ENCODE measurements at regions not wholly inside any gene's neighbourhood (a gene's known extent, or its start where the extent isn't known, plus 50 kb on each side); places are given as distances from the start of the nearest gene placed in this dataset.

DNA sequence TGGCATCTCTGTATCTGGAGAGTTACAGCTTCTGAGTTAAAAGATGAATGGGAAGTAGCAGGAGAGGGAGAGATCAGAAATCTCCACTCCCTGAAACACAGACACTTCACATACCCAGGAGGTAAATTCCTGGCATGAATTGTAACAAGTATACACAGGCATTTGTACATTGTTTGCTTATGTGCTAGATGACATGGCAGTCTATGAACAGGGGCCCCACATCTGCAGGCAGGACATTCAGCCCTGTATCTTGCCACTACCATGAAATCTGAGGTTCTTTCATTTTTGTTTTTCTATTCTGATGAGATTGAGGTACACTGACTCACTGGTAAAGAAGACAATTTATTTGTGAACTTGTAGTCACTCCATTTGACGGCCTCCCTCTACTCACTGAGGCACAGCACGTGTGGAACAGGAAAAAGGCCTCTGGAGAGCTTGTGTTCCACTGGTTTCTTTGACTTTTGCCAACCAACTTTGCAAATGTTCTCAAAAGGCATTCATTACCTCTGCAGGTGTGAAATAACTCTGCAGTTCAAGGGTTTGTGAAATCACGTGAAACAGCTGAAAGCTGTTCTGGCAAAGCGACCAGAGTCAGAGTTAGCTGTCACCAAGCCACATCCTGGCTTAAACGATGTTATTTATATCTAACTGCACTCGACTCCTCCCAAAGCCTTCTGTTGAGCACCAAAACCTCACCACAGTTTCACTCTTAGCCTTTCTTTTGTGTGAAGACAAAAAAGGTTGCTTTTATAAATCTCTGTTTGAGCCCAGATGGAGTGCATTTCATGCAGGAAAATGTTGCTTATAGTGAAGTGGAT is 401.3 kb upstream of the CFAP20DC start:
- DNase-seq (ENCODE audit: low read depth in 4 of 4, low spot score in 1 of 4): peak in 2 of 4 experiments; percentile 23 to 28

- DNase-seq (ENCODE audit: low read depth in 4 of 4, low spot score in 1 of 4): no peak
These were observed 400.6 kb upstream of the CFAP20DC start for GRCh38 chr3:59450437-59450836.

- DNase-seq (ENCODE audit: low read depth in 4 of 4, low spot score in 1 of 4): no peak
These were observed 397.1 kb upstream of the CFAP20DC start for GRCh38 chr3:59446775-59447465.

DNA sequence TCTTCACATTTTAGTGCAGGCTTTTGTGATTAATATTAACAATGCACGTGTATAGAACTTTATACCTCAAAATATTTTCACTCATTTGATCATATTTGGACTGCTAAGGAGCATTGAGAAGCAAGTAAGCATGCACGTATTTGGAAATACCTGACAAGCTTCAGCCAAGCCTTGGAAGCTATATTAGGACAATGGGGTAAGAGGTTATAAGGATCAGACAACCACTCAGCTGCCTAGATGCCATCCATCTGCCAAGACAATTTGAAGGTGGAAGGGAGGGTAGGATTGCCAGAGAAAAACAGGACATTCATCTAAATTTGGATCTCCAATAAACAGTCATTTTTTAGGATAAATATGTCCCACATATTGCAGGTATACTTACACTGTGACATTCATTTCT is 394.9 kb upstream of the CFAP20DC start:
- DNase-seq (ENCODE audit: low read depth in 4 of 4, low spot score in 1 of 4): no peak

DNA sequence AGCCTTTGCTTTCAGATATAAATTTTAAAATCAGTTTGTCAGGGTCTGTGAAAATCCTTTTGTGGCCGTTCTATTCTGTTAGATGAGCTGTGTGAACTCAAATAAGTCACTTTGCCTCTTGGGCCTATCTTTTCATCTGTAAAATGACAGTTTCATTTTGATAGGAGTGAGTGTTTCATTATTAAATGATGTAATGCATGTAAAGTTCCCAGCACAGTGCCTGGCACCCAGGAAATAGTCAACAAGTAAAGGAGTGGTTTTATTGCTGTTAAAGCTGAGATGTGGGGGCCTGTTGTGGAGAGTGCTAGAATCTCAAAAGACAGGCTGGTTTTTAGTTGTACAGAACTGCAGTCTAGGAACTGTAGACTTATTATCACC is 394.5 kb upstream of the CFAP20DC start:
- no peak for DNase-seq (ENCODE audit: low read depth in 4 of 4, low spot score in 1 of 4)

- no peak for DNase-seq (ENCODE audit: low read depth in 4 of 4, low spot score in 1 of 4)
These were observed 393.9 kb upstream of the CFAP20DC start for GRCh38 chr3:59443618-59444293.

- no peak for DNase-seq (ENCODE audit: low read depth in 4 of 4, low spot score in 1 of 4)
These were observed 392.2 kb upstream of the CFAP20DC start for GRCh38 chr3:59442046-59442445.

- DNase-seq (ENCODE audit: low read depth in 4 of 4, low spot score in 1 of 4): no peak
These were observed 390.6 kb upstream of the CFAP20DC start for GRCh38 chr3:59440285-59441028.

DNA sequence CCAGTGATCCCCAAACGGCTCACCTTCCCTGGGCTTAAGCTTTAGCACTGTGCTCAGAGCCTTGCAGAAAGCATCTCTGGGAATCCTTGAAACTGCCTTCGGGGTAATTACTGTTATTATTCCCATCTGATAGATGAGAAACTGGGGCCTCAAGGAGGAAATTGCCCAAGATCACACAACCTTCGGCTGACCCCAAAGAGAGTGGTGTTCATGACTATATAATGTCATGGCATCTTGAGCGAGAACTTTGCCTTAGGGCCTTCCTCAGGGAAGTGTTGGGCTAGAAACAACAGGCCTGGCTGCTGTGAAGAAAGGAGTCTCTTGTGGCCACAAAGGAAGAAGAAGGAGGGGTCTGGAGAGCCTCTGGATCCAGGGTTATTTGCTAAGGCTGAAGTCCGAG is 388.7 kb upstream of the CFAP20DC start:
- DNase-seq (ENCODE audit: low read depth in 4 of 4, low spot score in 1 of 4): no peak

DNA sequence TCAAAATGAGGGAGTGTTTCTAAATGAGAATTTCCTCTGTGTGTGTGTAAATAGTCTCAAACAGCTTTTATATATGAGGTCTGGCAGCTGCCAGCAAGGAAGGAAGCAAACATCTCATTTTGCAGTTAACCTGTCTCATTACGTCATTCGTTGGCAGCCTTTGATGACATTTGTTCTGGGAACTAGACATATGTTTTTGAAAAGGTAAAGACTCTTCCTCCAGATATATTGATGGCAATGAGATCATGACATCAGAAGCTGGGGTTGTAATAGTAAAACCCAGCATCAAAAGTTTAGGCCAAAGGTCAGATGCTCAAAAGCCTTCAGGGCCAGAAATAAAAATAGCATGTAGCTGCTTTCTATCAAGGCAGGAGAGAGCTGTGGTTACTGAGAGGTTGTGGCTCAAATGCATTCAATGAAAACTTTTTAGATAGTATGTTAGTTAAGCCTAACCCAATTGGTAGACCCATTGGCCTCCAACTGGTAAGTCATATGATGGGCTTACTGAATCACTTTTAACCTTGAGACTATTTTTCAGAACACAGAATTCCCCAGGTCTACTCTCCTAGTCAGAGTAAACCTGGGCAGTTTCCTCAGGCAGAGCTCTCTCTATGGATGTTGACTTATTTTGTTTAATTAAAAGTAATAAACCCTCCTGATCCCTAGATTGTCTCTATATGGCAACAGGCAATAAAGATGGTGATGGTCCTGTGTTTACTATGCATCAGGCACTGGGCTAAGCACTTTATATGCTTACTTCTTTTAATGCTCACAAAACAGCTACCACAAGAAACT is 386.5 kb upstream of the CFAP20DC start:
- no peak for DNase-seq (ENCODE audit: low read depth in 4 of 4, low spot score in 1 of 4)

GRCh38 chr3:59433546-59433945 is 383.7 kb upstream of the CFAP20DC start:
- DNase-seq (ENCODE audit: low read depth in 4 of 4, low spot score in 1 of 4): no peak

DNA sequence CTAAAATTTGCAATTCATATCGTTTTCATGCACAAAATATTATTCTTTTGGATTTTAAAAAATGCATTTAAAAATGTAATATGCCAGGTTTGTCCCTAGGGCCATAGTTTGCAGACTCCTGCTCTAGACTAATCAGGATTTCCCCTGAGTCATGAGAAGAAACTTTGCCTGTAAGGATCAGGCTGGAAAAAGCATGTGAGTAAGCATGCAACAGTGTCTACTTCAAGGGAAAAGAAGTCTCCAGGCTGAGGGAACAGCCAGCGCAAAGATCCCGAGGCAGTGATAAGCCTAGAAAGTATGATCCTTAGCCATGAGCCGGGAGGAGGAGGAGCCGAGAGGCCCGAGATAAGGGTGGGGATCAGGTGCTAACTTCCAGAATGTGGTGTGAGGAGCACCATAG is 382.8 kb upstream of the CFAP20DC start:
- DNase-seq (ENCODE audit: low read depth in 4 of 4, low spot score in 1 of 4): no peak

DNA sequence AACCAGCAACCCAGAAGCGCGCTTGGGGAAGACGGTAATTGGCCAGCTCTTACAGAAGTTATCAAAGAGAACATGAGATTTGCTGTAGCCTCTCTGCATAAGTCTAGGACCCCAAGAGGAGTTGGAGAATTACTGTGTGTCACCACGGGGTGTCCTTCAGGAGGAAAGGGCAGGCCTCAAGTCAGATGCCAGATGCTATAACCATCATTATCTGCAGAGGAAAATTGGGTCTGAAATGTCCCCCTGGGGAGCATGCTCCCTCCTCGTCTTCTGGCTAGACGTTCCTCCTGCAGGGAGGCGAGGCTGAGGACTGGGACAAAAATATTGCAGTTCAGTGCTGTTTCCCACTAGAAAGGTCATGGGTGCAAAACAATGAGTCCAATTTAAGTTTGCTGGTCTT is 380.5 kb upstream of the CFAP20DC start:
- no peak for DNase-seq (ENCODE audit: low read depth in 4 of 4, low spot score in 1 of 4)

DNA sequence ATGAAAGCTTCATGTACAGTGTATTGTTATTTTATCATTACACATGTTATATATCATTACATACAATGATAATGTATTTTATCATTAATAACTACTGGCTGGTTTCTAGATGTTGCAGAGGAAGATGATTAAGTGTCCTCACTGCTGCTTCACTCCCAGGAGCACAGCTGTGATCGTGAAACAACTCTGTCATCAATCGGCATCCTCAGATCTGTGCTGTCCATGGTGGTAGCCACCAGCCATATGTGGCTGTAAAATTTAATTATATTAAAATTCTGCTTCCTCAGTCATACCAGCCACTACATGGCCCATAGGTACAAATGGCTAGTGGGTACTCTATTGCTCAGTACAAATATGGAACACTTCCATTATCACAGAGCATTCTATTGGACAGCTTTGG is 379.4 kb upstream of the CFAP20DC start:
- no peak for DNase-seq (ENCODE audit: low read depth in 4 of 4, low spot score in 1 of 4)

- DNase-seq (ENCODE audit: low read depth in 4 of 4, low spot score in 1 of 4): no peak
These were observed 377.2 kb upstream of the CFAP20DC start for GRCh38 chr3:59426821-59427565.

GRCh38 chr3:59425942-59426341 is 376.1 kb upstream of the CFAP20DC start:
- peak in 2 of 4 experiments; percentile 25 to 26 for DNase-seq (ENCODE audit: low read depth in 4 of 4, low spot score in 1 of 4)

DNA sequence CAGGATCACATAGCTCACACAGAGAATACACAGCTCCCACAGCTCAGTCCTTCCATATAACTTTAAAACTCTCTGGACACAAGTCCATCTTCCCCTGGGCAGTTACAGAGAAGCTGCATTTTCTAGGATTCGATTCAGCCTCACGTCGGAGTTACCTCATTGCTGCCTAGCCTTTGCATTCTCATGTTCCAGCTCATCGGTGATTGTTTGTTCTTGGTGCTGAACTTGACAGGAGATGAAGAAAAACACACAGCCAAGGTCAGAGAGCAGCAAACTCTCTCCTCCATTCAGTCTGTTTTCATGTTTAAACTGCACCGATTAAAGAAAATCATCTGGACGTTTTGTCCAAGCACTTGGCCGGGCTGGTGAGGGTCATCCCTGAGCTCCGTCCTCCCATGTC is 375.5 kb upstream of the CFAP20DC start:
- no peak for DNase-seq (ENCODE audit: low read depth in 4 of 4, low spot score in 1 of 4)

DNA sequence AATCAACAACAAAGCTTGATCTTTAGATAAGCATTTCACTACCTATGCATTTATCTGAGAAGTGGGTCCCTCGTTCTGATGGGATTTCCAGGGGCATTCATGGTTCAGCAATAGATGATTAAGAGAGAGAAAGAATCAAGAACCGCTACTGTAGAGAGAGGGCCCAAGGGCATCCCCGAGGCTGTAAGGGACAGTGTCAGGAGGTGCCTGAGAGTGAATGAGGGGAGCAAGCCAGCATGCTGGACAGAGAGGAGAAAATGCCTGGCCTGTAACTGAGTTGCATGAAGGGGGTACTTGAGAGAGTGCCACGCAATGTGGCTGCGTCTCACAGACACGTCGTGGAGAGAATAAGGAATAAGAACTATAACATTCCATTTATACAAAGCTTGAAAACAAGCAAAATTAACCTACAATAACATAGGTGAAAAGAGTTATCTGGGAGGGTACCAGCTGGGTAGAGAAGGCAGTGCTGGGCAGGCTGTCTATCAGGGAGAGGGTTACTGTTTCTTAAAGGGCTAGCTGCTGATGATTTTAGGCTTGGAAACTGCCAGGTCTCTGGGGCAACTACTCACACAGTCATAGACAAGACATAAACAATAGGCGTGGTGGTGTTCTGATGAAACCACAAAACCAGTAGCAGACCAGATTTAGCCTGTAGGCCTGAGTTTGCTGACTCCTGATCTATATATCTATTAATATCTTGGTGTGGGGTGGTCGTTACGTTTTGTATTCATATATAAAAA is 374.6 kb upstream of the CFAP20DC start:
- no peak for DNase-seq (ENCODE audit: low read depth in 4 of 4, low spot score in 1 of 4)

- DNase-seq (ENCODE audit: low read depth in 4 of 4, low spot score in 1 of 4): no peak
These were observed 373.9 kb upstream of the CFAP20DC start for GRCh38 chr3:59423707-59424106.
